Lower leg skin (tissue), 3 donors: ENCODE measurements at regions not wholly inside any gene's neighbourhood (a gene's known extent, or its start where the extent isn't known, plus 50 kb on each side); places are given as distances from the start of the nearest gene placed in this dataset.

Source experiments
- POLR2A ChIP-seq, 2 donors: fragments of 450-650 bp; IDR thresholded peaks; one replicate each; pipeline ENCODE4 v1.6.1; 2016 to 2017; ENCODE audit warnings: antibody characterized with exemption in 2 of 2, mild to moderate bottlenecking in 1 of 2, moderate library complexity in 1 of 2
- TF ChIP-seq, protein P1 (sequence below), 3 donors: fragments of 450-650 bp; IDR thresholded peaks; one replicate each; pipeline ENCODE4 v1.5.1; 2016; ENCODE audit warnings: antibody characterized with exemption in 3 of 3, mild to moderate bottlenecking in 3 of 3, moderate library complexity in 2 of 3

DNA sequence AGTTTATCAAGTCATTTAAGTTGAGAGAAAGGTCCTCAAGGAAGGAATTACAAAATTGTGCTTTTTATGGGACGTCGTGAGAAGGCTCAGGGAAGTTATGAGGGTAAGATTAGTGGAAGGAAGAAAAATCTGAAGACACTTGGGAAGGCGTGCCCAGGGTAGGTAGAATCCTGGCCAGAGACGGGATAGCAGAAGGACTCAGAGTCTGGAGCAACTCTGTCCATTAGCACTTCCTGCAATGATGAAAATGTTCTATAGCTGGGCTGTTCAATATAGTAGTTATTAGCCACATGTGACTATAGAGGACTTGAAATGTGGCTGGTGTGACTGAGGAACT lies 271.0 kb upstream of the ZPLD1 start:
- TF ChIP-seq, protein P1, sequence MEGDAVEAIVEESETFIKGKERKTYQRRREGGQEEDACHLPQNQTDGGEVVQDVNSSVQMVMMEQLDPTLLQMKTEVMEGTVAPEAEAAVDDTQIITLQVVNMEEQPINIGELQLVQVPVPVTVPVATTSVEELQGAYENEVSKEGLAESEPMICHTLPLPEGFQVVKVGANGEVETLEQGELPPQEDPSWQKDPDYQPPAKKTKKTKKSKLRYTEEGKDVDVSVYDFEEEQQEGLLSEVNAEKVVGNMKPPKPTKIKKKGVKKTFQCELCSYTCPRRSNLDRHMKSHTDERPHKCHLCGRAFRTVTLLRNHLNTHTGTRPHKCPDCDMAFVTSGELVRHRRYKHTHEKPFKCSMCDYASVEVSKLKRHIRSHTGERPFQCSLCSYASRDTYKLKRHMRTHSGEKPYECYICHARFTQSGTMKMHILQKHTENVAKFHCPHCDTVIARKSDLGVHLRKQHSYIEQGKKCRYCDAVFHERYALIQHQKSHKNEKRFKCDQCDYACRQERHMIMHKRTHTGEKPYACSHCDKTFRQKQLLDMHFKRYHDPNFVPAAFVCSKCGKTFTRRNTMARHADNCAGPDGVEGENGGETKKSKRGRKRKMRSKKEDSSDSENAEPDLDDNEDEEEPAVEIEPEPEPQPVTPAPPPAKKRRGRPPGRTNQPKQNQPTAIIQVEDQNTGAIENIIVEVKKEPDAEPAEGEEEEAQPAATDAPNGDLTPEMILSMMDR (IDR thresholded peaks at IDR 0.05): no peak
- no peak for TF ChIP-seq POLR2A (IDR thresholded peaks at IDR 0.05)
